PFSK-1 (cell line): ENCODE measurements at regions not wholly inside any gene's neighbourhood (a gene's known extent, or its start where the extent isn't known, plus 50 kb on each side); places are given as distances from the start of the nearest gene placed in this dataset.

Experiments
- FOXP2 ChIP-seq: optimal IDR thresholded peaks from 2 replicates; pipeline ENCODE3; 2011; ENCODE audit warnings: borderline replicate concordance, control low read depth, inconsistent platforms; ENCODE audit not compliant: insufficient read depth; ENCODE audit errors: extremely low read length, extremely low read depth
- POLR2AphosphoS5 ChIP-seq: IDR thresholded peaks from 2 replicates; pipeline ENCODE4 v1.6.1; 2012; ENCODE audit warnings: low read depth, mild to moderate bottlenecking, control low read depth, low read length, moderate library complexity
- SIN3A ChIP-seq: IDR thresholded peaks from 2 replicates; pipeline ENCODE4 v1.6.1; 2012; ENCODE audit warnings: mild to moderate bottlenecking, low read length, moderate library complexity, borderline replicate concordance; ENCODE audit not compliant: insufficient read depth
- TAF1 ChIP-seq: IDR thresholded peaks from 2 replicates; pipeline ENCODE4 v1.6.1; 2012; ENCODE audit warnings: low read length, control low read depth, borderline replicate concordance; ENCODE audit not compliant: insufficient read depth
- TF ChIP-seq, protein P1 (sequence below), 2 experiments: IDR thresholded peaks; 2 replicates each; pipeline versions ENCODE4 v1.6.1 to v1.8.0; 2011 to 2012; ENCODE audit warnings: low read depth in 2 of 2, low read length in 2 of 2, control low read depth in 1 of 2, inconsistent platforms in 1 of 2, mild to moderate bottlenecking in 1 of 2, moderate library complexity in 1 of 2; ENCODE audit not compliant: insufficient read depth in 1 of 2

DNA sequence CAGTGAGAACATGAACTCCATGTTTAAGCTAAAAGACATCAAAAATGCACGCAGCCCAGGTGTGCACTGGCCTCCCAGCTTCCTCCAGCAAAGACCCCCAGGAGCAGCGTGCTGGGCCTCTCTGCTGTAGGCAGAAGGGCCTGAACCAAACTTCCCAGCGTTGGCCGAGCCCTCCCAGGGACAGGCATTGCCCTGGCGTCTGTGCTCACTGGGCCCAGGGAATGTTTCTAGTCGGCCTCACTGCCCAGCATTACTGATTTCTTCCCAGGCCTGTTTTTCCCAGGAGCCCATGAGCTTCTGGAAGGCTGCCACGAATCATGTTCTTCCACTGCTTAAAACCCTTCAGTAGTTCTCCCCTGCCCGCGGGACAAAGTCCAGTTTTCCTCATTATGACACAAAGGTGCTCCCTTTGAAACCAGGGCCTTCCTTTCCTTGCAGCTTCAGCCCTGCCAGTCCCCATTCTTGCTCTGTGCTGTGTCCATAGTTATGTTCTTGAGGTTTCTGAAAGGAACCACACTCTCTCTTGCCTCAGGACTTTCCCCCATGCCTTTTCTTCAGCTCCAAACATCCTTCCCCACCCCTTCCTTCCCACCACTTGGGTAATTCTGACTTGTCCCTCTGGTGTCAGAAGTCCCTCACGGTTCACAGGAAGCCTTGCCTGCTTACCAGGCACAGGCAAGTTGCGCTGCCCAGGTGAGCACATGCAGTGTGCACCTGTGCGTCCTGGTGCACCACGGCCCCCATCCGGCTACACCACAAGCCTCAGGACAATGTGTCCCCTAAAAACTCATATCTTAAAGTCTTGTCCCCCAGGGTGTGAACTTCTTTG is 93.4 kb upstream of the ENPP6 start:
- TF ChIP-seq TAF1 (no peak), POLR2AphosphoS5 (no peak), FOXP2 (no peak), SIN3A (no peak)
- TF ChIP-seq, protein P1, sequence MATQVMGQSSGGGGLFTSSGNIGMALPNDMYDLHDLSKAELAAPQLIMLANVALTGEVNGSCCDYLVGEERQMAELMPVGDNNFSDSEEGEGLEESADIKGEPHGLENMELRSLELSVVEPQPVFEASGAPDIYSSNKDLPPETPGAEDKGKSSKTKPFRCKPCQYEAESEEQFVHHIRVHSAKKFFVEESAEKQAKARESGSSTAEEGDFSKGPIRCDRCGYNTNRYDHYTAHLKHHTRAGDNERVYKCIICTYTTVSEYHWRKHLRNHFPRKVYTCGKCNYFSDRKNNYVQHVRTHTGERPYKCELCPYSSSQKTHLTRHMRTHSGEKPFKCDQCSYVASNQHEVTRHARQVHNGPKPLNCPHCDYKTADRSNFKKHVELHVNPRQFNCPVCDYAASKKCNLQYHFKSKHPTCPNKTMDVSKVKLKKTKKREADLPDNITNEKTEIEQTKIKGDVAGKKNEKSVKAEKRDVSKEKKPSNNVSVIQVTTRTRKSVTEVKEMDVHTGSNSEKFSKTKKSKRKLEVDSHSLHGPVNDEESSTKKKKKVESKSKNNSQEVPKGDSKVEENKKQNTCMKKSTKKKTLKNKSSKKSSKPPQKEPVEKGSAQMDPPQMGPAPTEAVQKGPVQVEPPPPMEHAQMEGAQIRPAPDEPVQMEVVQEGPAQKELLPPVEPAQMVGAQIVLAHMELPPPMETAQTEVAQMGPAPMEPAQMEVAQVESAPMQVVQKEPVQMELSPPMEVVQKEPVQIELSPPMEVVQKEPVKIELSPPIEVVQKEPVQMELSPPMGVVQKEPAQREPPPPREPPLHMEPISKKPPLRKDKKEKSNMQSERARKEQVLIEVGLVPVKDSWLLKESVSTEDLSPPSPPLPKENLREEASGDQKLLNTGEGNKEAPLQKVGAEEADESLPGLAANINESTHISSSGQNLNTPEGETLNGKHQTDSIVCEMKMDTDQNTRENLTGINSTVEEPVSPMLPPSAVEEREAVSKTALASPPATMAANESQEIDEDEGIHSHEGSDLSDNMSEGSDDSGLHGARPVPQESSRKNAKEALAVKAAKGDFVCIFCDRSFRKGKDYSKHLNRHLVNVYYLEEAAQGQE (IDR thresholded peaks at IDR 0.05; ENCODE audit: insufficient read depth in 1 of 2, low read depth in 2 of 2, low read length in 2 of 2): no peak

DNA sequence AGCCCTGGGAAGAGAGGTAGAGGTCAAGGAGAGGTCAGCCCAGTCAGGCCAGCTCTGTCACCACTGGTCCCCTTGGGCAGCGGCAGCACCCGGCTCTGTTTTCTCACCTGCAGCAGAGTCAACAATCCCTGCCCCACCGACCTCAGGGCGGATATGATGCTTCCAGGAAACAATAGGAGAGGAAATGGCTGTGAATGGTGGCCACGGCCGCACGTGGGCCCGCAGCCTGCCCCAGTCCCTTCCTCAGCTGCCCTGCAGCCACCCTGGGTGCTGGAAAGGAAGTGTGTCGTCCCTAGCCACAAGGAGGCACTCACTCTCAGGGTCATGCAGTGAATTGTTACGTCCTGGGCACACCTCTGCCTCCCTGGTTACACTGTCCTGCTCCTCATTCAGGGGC is 92.5 kb upstream of the ENPP6 start:
- TF ChIP-seq FOXP2: peak; percentile 18
- no peak for TF ChIP-seq SIN3A
- no peak for TF ChIP-seq POLR2AphosphoS5
- no peak for TF ChIP-seq TAF1
- TF ChIP-seq, protein P1 (IDR thresholded peaks at IDR 0.05; ENCODE audit: insufficient read depth in 1 of 2, low read depth in 2 of 2, low read length in 2 of 2): no peak

GRCh38 chr4:184309241-184310170 is 91.8 kb upstream of the ENPP6 start:
- TF ChIP-seq, protein P1 (IDR thresholded peaks at IDR 0.05; ENCODE audit: insufficient read depth in 1 of 2, low read depth in 2 of 2, low read length in 2 of 2): no peak
- TF ChIP-seq POLR2AphosphoS5 (no peak), SIN3A (no peak), FOXP2 (no peak), TAF1 (no peak)

DNA sequence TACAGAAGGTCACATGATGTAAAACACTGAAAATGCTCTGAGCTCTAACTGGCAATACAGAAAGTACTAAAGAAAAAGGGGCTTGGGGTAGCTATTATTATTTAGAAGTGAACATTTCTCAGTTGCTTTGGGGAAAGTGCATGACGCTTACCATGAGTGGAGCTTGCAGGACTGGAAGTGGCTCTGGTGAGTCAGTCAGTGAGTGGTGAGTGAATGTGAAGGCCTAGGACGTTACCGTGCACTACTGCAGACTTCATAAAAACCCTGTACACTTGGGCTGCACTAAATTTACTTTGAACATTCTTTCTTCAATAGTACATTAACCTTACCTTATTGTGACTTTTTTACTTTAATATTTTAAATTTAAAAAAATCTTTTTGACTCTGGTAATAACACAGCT is 89.3 kb upstream of the ENPP6 start:
- TF ChIP-seq POLR2AphosphoS5 (no peak), TAF1 (no peak), FOXP2 (no peak), SIN3A (no peak)
- TF ChIP-seq, protein P1 (IDR thresholded peaks at IDR 0.05; ENCODE audit: insufficient read depth in 1 of 2, low read depth in 2 of 2, low read length in 2 of 2): no peak
